Panc1 (cell line): ENCODE measurements at regions not wholly inside any gene's neighbourhood (a gene's known extent, or its start where the extent isn't known, plus 50 kb on each side); places are given as distances from the start of the nearest gene placed in this dataset.

ENCODE experiments used
- ATAC-seq: fragments of 200-7000 bp; cut with Tn5 transposase; 2 replicates; pipeline ENCODE4 v1.9.1; 2020; ENCODE audit warnings: mild to moderate bottlenecking, moderate library complexity
- BruUV-seq: library from RNA; stranded (reverse); fragments of 400-500 nt; replicated peaks from 2 replicates; lab custom pipeline; 2021; lab: Mats Ljungman, UMichigan
- CTCF ChIA-PET: fragments of 300-600 bp; sonication (Branson Sonifier 250); formaldehyde crosslinking; loops from one replicate; lab custom pipeline; 2022; ENCODE audit warnings: antibody characterized with exemption; lab: Charles Lee
- POLR2A ChIA-PET: fragments of 300-600 bp; sonication (Branson Sonifier 250); formaldehyde crosslinking; loops from one replicate; lab custom pipeline; 2022; ENCODE audit warnings: antibody characterized with exemption; lab: Charles Lee
- DNase-seq: peaks from one replicate; pipeline ENCODE4 v3.0.0-alpha.2; 2010; ENCODE audit warnings: low read depth, low spot score
- H3K27ac ChIP-seq: 2 replicates; pipeline ENCODE4 v1.5.1; 2011; ENCODE audit warnings: mild to moderate bottlenecking, low read length, inconsistent platforms
- H3K27me3 ChIP-seq: fragments of 200-500 bp; sonication (Bioruptor generic); 2 replicates; pipeline ENCODE4 v1.6.0; 2014; ENCODE audit warnings: low read length, inconsistent platforms; ENCODE audit not compliant: control insufficient read depth, insufficient read depth
- H3K36me3 ChIP-seq: fragments of 200-500 bp; sonication (Bioruptor generic); 2 replicates; pipeline ENCODE4 v1.5.1; 2014; ENCODE audit warnings: inconsistent platforms, mild to moderate bottlenecking, low read length, moderate library complexity; ENCODE audit not compliant: control insufficient read depth, insufficient read depth
- H3K4me1 ChIP-seq: 2 replicates; pipeline ENCODE4 v1.5.1; 2011; ENCODE audit warnings: inconsistent platforms, mild to moderate bottlenecking, low read length, moderate library complexity; ENCODE audit not compliant: control insufficient read depth, insufficient read depth
- H3K4me3 ChIP-seq, 2 experiments: 2 replicates each; pipeline ENCODE4 v1.5.1; 2011 to 2012; ENCODE audit warnings: low read depth in 2 of 2, low read length in 2 of 2, mild to moderate bottlenecking in 2 of 2, inconsistent platforms in 1 of 2, moderate library complexity in 1 of 2
- H3K9me3 ChIP-seq: fragments of 200-500 bp; sonication (Bioruptor generic); 2 replicates; pipeline ENCODE4 v1.5.1; 2014; ENCODE audit warnings: low read depth, mild to moderate bottlenecking, inconsistent platforms, low read length, moderate library complexity; ENCODE audit not compliant: control insufficient read depth, insufficient read depth
- POLR2AphosphoS5 ChIP-seq: IDR thresholded peaks from 2 replicates; pipeline ENCODE4 v1.6.1; 2012; ENCODE audit warnings: mild to moderate bottlenecking, low read depth, low read length, moderate library complexity
- SIN3A ChIP-seq: IDR thresholded peaks from 2 replicates; pipeline ENCODE4 v1.6.1; 2012; ENCODE audit warnings: low read depth, mild to moderate bottlenecking, low read length, moderate library complexity, borderline replicate concordance; ENCODE audit not compliant: insufficient read depth
- TCF7L2 ChIP-seq: IDR thresholded peaks from 2 replicates; pipeline ENCODE4 v1.6.1; 2011; ENCODE audit warnings: mild to moderate bottlenecking, low read depth, low read length, inconsistent platforms
- in situ Hi-C: cut with HindIII; loops from 2 replicates; pipeline ENCODE4 v1.10.0; 2016; ENCODE audit warnings: low sequenced_read_pairs, low pct_unique_long_range_greater_than_20kb
- intact Hi-C: fragments of 100-400 bp; cut with micrococcal nuclease; formaldehyde crosslinking; loops from one replicate; pipeline ENCODE4 v1.10.0; 2022; ENCODE audit not compliant: unreplicated experiment
- TF ChIP-seq, protein P1 (sequence below): fragments of 450-650 bp; IDR thresholded peaks from 2 replicates; pipeline ENCODE4 v1.5.1; 2017; ENCODE audit warnings: mild to moderate bottlenecking
- TF ChIP-seq, protein P2 (sequence below), 2 experiments: IDR thresholded peaks; 2 replicates each; pipeline ENCODE4 v1.6.1; 2011 to 2012; ENCODE audit warnings: low read depth in 2 of 2, control low read depth in 1 of 2, low read length in 1 of 2, mild to moderate bottlenecking in 1 of 2, moderate library complexity in 1 of 2; ENCODE audit not compliant: insufficient read depth in 1 of 2

DNA sequence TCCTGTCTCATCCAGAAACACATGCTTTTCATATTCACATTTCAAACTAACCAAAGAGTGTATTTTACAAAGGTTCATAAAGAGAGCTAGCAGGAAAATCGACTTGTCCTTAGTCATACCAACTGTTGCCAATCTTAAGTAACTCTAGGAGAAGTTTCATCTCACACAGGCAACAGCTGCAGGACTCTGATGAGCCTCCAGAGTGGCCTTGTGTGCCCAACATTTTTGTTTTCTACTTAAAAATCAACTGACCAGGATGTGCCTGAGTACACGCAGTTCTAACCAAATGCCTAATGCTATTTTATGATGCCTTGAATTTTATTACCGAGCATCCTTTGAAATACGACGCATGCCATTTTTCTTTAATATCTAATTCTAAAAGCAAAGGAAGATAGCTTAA lies 595.9 kb upstream of the LRRTM4 start:
- Histone ChIP-seq H3K4me1 (no peaks in the 10 kb centered on the region), H3K27ac (no peak overlapping the region), H3K4me3 (no peak overlapping the region), H3K36me3 (no peaks in the 10 kb centered on the region), H3K9me3 (no peaks in the 10 kb centered on the region), H3K27me3 (no peaks in the 10 kb centered on the region)
- TF ChIP-seq, protein P1, sequence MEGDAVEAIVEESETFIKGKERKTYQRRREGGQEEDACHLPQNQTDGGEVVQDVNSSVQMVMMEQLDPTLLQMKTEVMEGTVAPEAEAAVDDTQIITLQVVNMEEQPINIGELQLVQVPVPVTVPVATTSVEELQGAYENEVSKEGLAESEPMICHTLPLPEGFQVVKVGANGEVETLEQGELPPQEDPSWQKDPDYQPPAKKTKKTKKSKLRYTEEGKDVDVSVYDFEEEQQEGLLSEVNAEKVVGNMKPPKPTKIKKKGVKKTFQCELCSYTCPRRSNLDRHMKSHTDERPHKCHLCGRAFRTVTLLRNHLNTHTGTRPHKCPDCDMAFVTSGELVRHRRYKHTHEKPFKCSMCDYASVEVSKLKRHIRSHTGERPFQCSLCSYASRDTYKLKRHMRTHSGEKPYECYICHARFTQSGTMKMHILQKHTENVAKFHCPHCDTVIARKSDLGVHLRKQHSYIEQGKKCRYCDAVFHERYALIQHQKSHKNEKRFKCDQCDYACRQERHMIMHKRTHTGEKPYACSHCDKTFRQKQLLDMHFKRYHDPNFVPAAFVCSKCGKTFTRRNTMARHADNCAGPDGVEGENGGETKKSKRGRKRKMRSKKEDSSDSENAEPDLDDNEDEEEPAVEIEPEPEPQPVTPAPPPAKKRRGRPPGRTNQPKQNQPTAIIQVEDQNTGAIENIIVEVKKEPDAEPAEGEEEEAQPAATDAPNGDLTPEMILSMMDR: no peak
- TF ChIP-seq TCF7L2 (no peak), POLR2AphosphoS5 (no peak), SIN3A (no peak)
- TF ChIP-seq, protein P2, sequence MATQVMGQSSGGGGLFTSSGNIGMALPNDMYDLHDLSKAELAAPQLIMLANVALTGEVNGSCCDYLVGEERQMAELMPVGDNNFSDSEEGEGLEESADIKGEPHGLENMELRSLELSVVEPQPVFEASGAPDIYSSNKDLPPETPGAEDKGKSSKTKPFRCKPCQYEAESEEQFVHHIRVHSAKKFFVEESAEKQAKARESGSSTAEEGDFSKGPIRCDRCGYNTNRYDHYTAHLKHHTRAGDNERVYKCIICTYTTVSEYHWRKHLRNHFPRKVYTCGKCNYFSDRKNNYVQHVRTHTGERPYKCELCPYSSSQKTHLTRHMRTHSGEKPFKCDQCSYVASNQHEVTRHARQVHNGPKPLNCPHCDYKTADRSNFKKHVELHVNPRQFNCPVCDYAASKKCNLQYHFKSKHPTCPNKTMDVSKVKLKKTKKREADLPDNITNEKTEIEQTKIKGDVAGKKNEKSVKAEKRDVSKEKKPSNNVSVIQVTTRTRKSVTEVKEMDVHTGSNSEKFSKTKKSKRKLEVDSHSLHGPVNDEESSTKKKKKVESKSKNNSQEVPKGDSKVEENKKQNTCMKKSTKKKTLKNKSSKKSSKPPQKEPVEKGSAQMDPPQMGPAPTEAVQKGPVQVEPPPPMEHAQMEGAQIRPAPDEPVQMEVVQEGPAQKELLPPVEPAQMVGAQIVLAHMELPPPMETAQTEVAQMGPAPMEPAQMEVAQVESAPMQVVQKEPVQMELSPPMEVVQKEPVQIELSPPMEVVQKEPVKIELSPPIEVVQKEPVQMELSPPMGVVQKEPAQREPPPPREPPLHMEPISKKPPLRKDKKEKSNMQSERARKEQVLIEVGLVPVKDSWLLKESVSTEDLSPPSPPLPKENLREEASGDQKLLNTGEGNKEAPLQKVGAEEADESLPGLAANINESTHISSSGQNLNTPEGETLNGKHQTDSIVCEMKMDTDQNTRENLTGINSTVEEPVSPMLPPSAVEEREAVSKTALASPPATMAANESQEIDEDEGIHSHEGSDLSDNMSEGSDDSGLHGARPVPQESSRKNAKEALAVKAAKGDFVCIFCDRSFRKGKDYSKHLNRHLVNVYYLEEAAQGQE (IDR thresholded peaks at IDR 0.05; ENCODE audit: insufficient read depth in 1 of 2, low read depth in 2 of 2, low read length in 1 of 2): no peak
- no peak for DNase-seq
- in situ Hi-C loops: no loop called here
- no TSS peak for BruUV-seq
- CTCF ChIA-PET: no interaction called here
- intact Hi-C loops: no loop called here
- ATAC-seq: no peak
- POLR2A ChIA-PET: no interaction called here

DNA sequence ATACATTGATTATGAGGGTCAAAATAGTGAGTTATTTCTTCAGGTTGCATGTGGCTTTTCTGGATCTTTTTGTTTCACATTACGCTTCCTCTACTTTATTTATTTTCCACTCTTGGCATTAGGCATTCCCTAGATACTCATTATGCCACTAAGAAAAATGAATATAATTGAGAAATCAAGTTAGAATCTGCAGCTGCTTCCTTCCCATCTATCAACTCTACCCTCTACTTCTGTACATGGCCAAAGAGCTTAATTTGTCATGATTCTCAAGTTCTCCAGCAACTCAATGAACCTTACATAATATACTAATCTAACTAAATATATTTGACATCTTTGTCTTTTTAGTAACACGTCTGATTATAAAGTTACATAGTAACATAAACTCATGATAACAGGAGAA lies 598.1 kb upstream of the LRRTM4 start:
- intact Hi-C loops: no loop called here
- CTCF ChIA-PET: no interaction called here
- no TSS peak for BruUV-seq

More for the DNA sequence above, 598.1 kb upstream of the LRRTM4 start:
- TF ChIP-seq SIN3A: no peak
- TF ChIP-seq TCF7L2: no peak
- TF ChIP-seq, protein P2 (IDR thresholded peaks at IDR 0.05; ENCODE audit: insufficient read depth in 1 of 2, low read depth in 2 of 2, low read length in 1 of 2): no peak
- no peak overlapping the region for H3K4me3 ChIP-seq
- POLR2A ChIA-PET: no interaction called here
- no peaks in the 10 kb centered on the region for H3K4me1 ChIP-seq
- no peaks in the 10 kb centered on the region for H3K9me3 ChIP-seq
- in situ Hi-C loops: no loop called here
- H3K36me3 ChIP-seq: no peaks in the 10 kb centered on the region
- DNase-seq: no peak
- H3K27me3 ChIP-seq: no peaks in the 10 kb centered on the region
- H3K27ac ChIP-seq: no peak overlapping the region
- no peak for ATAC-seq
